GM06990 (cell line): ENCODE measurements at regions not wholly inside any gene's neighbourhood (a gene's known extent, or its start where the extent isn't known, plus 50 kb on each side); places are given as distances from the start of the nearest gene placed in this dataset.

Experiments used
- DNase-seq: peaks from one replicate; pipeline ENCODE4 v3.0.0-alpha.2; 2011; ENCODE audit not compliant: insufficient read length; ENCODE audit errors: extremely low read depth
- H3K27me3 ChIP-seq: replicated peaks from 2 replicates; pipeline ENCODE4 v1.6.0; 2011; ENCODE audit warnings: low read length; ENCODE audit not compliant: control insufficient read depth, insufficient read depth
- H3K36me3 ChIP-seq: 2 replicates; pipeline ENCODE4 v1.5.1; 2011; ENCODE audit warnings: low read length; ENCODE audit not compliant: control insufficient read depth, insufficient read depth
- H3K4me3 ChIP-seq: replicated peaks from 2 replicates; pipeline ENCODE4 v1.5.1; 2011; ENCODE audit warnings: low read depth, mild to moderate bottlenecking, control low read depth, low read length
- TF ChIP-seq, protein P1 (sequence below): IDR thresholded peaks from 2 replicates; pipeline ENCODE4 v1.5.1; 2011; ENCODE audit warnings: low read length, control low read depth, mild to moderate bottlenecking, inconsistent platforms; ENCODE audit not compliant: insufficient read depth, poor library complexity, severe bottlenecking

DNA sequence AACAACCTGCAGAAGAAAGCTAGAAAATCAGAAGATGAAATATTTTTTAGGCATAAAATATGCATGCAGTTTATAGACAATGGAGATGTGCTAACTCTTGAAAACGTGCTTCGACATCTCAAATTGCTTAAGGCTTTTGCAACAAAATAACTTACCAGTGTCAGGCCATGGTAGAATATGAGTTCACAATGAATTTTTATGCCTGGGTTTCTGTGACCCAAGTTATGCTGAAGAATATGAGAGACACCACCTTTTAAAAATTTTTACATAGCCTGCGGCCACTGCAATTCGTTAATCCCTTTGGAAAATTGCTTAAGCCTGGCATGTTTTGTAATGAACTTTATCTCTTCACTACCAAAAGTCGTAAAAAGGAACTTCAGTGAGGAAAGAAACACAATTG, 170.1 kb upstream of the AKR1E2 start:
- TF ChIP-seq, protein P1, sequence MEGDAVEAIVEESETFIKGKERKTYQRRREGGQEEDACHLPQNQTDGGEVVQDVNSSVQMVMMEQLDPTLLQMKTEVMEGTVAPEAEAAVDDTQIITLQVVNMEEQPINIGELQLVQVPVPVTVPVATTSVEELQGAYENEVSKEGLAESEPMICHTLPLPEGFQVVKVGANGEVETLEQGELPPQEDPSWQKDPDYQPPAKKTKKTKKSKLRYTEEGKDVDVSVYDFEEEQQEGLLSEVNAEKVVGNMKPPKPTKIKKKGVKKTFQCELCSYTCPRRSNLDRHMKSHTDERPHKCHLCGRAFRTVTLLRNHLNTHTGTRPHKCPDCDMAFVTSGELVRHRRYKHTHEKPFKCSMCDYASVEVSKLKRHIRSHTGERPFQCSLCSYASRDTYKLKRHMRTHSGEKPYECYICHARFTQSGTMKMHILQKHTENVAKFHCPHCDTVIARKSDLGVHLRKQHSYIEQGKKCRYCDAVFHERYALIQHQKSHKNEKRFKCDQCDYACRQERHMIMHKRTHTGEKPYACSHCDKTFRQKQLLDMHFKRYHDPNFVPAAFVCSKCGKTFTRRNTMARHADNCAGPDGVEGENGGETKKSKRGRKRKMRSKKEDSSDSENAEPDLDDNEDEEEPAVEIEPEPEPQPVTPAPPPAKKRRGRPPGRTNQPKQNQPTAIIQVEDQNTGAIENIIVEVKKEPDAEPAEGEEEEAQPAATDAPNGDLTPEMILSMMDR = no peak
- Histone ChIP-seq H3K4me3 (no peak overlapping the region), H3K36me3 (no peaks in the 10 kb centered on the region), H3K27me3 (no peaks in the 10 kb centered on the region; the same call in 1 of the 2 replicates)
- no peak for DNase-seq

DNA sequence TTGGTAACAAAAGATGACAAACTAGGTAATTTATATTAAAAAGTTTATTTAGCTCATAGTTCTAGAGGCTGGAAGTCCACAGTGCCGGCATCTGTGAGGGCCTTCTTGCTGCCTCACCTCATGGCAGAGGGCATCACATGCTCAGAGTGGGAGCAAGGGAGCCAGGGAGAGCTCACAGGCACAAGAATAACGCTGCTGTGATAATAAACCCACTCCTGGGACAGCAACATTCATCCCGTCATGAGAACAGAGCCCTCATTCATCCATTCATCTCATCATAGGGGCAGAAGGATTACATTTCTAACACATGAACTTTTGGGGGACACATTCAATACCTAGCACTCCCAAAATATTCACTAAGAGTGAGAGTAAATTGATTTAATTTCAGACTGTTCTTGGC, 170.6 kb upstream of the AKR1E2 start:
- Histone ChIP-seq H3K27me3 (no peaks in the 10 kb centered on the region; the same call in none of the 2 replicates), H3K36me3 (no peaks in the 10 kb centered on the region), H3K4me3 (no peak overlapping the region)
- DNase-seq = no peak
- TF ChIP-seq, protein P1 = no peak

DNA sequence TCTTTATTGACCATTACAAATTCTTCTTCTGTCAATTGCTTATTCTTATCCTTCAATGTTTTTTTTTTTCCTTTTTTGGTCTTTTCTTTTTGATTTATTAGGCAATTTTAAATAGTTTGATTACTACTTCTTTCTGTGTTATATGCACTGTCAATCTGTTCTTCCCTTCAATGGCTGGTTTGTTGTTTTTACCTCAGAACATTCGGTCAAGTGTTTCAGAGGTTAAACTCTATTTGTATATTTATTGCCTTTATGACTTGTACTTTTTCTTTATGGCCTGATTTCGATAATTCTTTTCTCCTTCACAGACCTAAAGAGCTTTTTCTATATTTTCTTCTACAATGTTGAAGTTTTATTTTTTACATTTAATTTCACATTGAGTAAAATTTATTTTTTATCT, 171.5 kb upstream of the AKR1E2 start:
- TF ChIP-seq, protein P1 = no peak
- Histone ChIP-seq H3K4me3 (no peak overlapping the region), H3K36me3 (no peaks in the 10 kb centered on the region), H3K27me3 (no peaks in the 10 kb centered on the region; the same call in none of the 2 replicates)
- DNase-seq = no peak

DNA sequence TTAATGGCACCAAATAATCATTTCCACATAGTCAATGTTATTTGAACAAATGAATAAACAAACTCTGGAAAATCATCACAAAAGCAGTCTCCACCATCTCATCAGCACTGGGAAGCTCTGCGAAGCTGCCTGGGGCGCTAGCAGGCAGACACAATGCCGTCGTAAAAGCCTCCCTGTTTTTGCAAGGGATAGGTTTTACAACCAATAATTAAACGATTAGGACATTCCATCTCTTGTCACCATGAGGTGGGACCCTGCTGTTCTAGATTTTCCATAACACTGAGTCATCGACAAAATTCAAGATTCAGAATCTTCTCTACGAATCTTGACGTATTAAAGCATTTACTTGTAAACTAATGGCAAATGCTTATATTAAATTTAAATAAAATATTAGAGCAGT, 172.8 kb upstream of the AKR1E2 start:
- Histone ChIP-seq H3K4me3 (no peak overlapping the region), H3K27me3 (no peaks in the 10 kb centered on the region; the same call in none of the 2 replicates), H3K36me3 (no peaks in the 10 kb centered on the region)
- no peak for DNase-seq
- TF ChIP-seq, protein P1 = no peak

DNA sequence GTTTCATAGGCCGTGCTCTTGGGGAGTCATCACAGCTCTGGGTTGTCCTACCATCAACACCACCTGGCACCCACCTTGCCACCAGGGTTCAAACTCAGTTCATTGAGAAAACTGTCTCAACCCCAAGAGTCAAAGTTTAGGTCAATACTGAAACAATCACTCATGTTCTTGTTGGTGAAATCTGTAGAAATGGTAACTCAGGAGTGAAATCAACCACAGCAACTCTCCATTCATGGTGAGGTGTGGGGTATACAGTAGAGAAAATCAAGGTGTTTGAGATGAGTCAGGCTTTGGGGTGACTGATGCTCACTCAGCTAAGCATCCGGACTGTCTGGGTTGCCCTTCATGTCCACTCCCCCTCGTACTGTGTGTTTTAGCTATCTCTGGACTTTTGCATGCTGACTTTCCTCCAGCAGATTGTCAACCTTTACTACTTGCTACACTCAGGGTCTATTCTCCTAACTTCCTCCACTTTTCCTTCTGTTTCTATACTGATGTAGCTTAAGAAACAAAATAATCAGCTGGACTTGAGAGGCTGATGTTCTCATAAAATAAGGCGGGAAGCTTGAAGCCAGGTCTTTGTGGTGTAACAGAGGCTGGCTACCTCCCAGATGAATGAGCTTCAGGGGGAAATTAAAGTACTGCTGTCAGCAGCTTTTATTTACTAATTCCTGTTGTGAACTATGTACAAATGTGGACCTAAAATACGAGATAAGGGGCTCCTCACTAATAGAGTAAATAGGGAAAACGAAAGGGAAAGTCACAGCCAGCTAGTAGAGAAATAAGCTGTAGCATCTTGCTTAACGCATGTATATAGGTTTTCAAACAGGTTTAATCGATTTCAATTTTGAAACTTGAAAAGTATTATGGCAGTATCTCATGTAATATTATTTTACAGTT, 173.6 kb upstream of the AKR1E2 start:
- TF ChIP-seq, protein P1 = no peak
- no peak for DNase-seq

More for the DNA sequence above, 173.6 kb upstream of the AKR1E2 start:
- no peaks in the 10 kb centered on the region for H3K36me3 ChIP-seq
- H3K4me3 ChIP-seq = no peak overlapping the region
- H3K27me3 ChIP-seq = no peaks in the 10 kb centered on the region; the same call in none of the 2 replicates
